SJCRH30 (cell line): ENCODE measurements at regions not wholly inside any gene's neighbourhood (a gene's known extent, or its start where the extent isn't known, plus 50 kb on each side); places are given as distances from the start of the nearest gene placed in this dataset.

Source experiments
- DNase-seq, 2 experiments: peaks; one replicate each; pipeline ENCODE4 v3.0.0-alpha.2; 2015 to 2020
- H3K27ac ChIP-seq: fragments of 250-450 bp; sonication (Bioruptor Pico); 2 replicates; pipeline ENCODE4 v1.5.1; 2020; ENCODE audit warnings: mild to moderate bottlenecking, moderate library complexity
- H3K27me3 ChIP-seq: fragments of 250-450 bp; sonication (Bioruptor Pico); 2 replicates; pipeline ENCODE4 v1.5.1; 2020; ENCODE audit warnings: mild to moderate bottlenecking, moderate library complexity
- H3K36me3 ChIP-seq: fragments of 250-450 bp; sonication (Bioruptor Pico); 2 replicates; pipeline ENCODE4 v1.5.1; 2020; ENCODE audit warnings: mild to moderate bottlenecking, moderate library complexity
- H3K4me1 ChIP-seq: fragments of 250-450 bp; sonication (Bioruptor Pico); 2 replicates; pipeline ENCODE4 v1.5.1; 2020; ENCODE audit warnings: mild to moderate bottlenecking, moderate library complexity
- H3K4me3 ChIP-seq: fragments of 250-450 bp; sonication (Bioruptor Pico); 2 replicates; pipeline ENCODE4 v1.5.1; 2020; ENCODE audit warnings: mild to moderate bottlenecking, moderate library complexity
- H3K9me3 ChIP-seq: fragments of 250-450 bp; sonication (Bioruptor Pico); replicated peaks from 2 replicates; pipeline ENCODE4 v1.5.1; 2020; ENCODE audit warnings: mild to moderate bottlenecking, moderate library complexity

- Histone ChIP-seq H3K27ac (no peak overlapping the region), H3K36me3 (no peaks in the 10 kb centered on the region), H3K4me3 (no peak overlapping the region), H3K9me3 (no peaks in the 10 kb centered on the region), H3K27me3 (no peaks in the 10 kb centered on the region), H3K4me1 (no peaks in the 10 kb centered on the region)
- no peak for DNase-seq
These were observed 1157.9 kb upstream of the ADGRL3 start for GRCh38 chr4:60042231-60042652.

DNA sequence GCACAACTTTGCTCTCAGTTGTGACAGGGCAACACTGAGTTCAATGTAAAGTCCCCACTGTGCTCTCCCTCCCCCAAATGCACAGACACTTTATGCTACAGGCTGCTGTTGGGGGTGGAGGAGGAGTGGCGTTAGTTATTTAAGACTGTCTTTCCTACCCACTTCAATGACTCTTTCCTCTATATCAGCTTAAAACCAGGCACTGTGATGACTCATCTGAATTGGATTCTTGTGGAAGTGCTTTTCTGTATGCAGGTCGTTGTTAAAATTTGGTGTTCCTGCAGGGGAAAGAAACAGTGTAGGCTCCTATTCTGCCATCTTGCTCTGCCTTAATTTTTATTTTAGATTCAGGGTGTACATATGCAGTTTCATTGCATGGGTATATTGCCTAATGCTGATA is 1157.2 kb upstream of the ADGRL3 start:
- no peak overlapping the region for H3K4me3 ChIP-seq

GRCh38 chr4:60078984-60079383 is 1121.1 kb upstream of the ADGRL3 start:
- no peak overlapping the region for H3K4me3 ChIP-seq
- H3K9me3 ChIP-seq, result no peaks in the 10 kb centered on the region
- H3K36me3 ChIP-seq, result no peaks in the 10 kb centered on the region
- DNase-seq, result no peak
- no peaks in the 10 kb centered on the region for H3K4me1 ChIP-seq
- H3K27me3 ChIP-seq, result no peaks in the 10 kb centered on the region
- H3K27ac ChIP-seq, result no peak overlapping the region

More for the DNA sequence above, 1157.2 kb upstream of the ADGRL3 start:
- Histone ChIP-seq H3K27ac (no peak overlapping the region), H3K4me1 (no peaks in the 10 kb centered on the region), H3K9me3 (no peaks in the 10 kb centered on the region), H3K36me3 (no peaks in the 10 kb centered on the region), H3K27me3 (no peaks in the 10 kb centered on the region)
- DNase-seq, result peak in 1 of 2 experiments; percentile 7

- Histone ChIP-seq H3K27me3 (no peaks in the 10 kb centered on the region), H3K36me3 (no peaks in the 10 kb centered on the region), H3K27ac (no peak overlapping the region), H3K9me3 (no peaks in the 10 kb centered on the region), H3K4me3 (no peak overlapping the region), H3K4me1 (no peaks in the 10 kb centered on the region)
- DNase-seq, result no peak
These were observed 1118.3 kb upstream of the ADGRL3 start for GRCh38 chr4:60081839-60082238.

- no peaks in the 10 kb centered on the region for H3K27me3 ChIP-seq
- H3K4me1 ChIP-seq, result no peaks in the 10 kb centered on the region
- H3K36me3 ChIP-seq, result no peaks in the 10 kb centered on the region
- H3K9me3 ChIP-seq, result no peaks in the 10 kb centered on the region
- no peak overlapping the region for H3K27ac ChIP-seq
- H3K4me3 ChIP-seq, result no peak overlapping the region
- DNase-seq, result no peak
These were observed 1111.2 kb upstream of the ADGRL3 start for GRCh38 chr4:60088807-60089486.

DNA sequence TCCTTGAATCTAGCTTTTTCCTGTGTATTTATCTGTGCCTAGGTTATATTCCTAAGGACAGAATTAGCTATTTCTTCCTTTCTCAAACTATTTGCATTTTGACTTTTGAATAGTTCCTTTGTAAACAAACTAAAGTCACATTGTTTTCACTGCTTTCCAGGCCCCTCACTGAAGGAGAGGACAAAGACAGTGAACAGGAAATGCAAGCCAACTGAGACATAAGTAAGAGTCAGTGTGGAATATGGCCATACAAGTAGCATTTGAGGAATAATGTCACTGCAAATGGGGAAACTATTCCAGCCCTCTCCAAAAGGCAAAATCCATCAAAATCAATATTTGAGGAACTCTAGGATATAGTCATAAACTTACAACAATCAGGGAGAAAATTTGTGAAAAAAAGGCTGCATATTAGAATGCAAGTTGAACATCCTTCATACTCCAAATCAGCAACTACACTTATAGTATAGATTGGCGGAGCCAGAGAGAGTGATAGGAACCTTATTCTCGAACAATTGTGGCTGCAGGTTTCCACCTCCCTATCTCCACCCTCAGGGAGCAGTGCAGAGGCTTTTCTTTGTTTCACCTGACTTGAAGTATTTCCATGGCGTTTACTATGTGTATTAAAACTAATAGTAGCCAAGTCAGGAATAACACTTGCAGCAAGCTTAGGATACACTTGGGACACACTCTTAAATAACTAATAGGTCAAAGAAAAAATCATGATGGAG is 1110.4 kb upstream of the ADGRL3 start:
- Histone ChIP-seq H3K9me3 (no peaks in the 10 kb centered on the region), H3K27me3 (no peaks in the 10 kb centered on the region), H3K27ac (no peak overlapping the region), H3K4me3 (no peak overlapping the region), H3K4me1 (no peaks in the 10 kb centered on the region), H3K36me3 (no peaks in the 10 kb centered on the region)
- no peak for DNase-seq

DNA sequence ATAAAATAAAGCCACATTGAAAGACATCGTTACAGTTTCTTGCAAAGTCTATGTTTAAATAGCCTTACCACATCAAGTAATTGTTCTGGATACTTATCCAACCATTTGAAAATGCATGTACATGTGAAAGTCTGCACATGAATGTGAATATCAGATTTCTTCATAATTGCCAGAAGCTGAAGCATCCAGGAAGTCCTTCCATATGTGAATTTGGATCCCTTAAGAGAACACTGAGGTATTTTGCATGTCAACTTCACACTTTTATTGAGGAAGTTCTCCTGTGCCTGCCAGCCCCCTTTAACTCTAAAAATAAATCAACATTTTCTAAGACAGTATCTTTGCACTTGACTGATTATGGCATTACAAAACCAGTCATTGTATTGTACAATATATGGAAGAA is 1103.5 kb upstream of the ADGRL3 start:
- H3K27ac ChIP-seq, result no peak overlapping the region
- no peaks in the 10 kb centered on the region; the same call in 1 of the 2 replicates for H3K9me3 ChIP-seq
- DNase-seq, result no peak
- H3K36me3 ChIP-seq, result no peaks in the 10 kb centered on the region
- H3K4me1 ChIP-seq, result no peaks in the 10 kb centered on the region
- no peaks in the 10 kb centered on the region for H3K27me3 ChIP-seq
- no peak overlapping the region for H3K4me3 ChIP-seq

DNA sequence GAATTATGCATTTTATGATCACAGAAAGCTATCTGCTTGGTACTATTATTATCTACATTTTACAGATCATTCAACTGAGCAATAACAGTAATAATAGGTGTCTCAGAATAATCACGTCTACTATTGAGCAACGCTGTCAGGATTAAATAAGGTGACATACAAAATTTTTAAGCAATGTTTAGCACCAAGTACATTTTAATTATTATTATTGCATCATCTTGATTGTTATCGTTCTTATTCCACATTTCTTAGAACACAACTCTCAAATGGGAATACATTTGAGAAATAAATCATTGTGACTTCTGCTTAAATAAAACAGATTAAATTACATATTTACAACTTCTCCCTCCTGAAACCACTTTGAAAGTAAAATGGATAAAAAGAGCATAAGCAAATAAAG is 1083.5 kb upstream of the ADGRL3 start:
- Histone ChIP-seq H3K36me3 (no peaks in the 10 kb centered on the region), H3K9me3 (no peaks in the 10 kb centered on the region), H3K4me1 (no peaks in the 10 kb centered on the region), H3K4me3 (no peak overlapping the region), H3K27ac (no peak overlapping the region), H3K27me3 (no peaks in the 10 kb centered on the region)
- no peak for DNase-seq

GRCh38 chr4:60117726-60118323 is 1082.3 kb upstream of the ADGRL3 start:
- Histone ChIP-seq H3K4me3 (no peak overlapping the region), H3K27ac (no peak overlapping the region), H3K27me3 (no peaks in the 10 kb centered on the region), H3K36me3 (no peaks in the 10 kb centered on the region), H3K4me1 (no peaks in the 10 kb centered on the region), H3K9me3 (no peaks in the 10 kb centered on the region)
- DNase-seq, result no peak

DNA sequence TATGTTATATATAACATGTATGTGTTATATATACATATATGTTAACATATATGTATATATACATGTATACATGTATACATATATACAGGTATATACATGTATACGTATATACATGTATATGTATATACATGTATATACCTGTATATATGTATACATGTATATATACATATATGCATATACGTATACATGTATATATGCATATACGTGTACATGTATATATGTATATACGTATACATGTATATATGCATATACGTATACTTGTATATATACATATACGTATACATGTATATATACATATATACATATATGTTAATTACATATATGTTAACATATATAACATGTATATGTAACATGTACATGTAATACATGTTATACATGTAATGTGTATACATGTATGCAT is 1077.3 kb upstream of the ADGRL3 start:
- Histone ChIP-seq H3K4me3 (no peak overlapping the region), H3K27me3 (no peaks in the 10 kb centered on the region), H3K4me1 (no peaks in the 10 kb centered on the region), H3K9me3 (no peaks in the 10 kb centered on the region), H3K27ac (no peak overlapping the region), H3K36me3 (no peaks in the 10 kb centered on the region)
- no peak for DNase-seq

DNA sequence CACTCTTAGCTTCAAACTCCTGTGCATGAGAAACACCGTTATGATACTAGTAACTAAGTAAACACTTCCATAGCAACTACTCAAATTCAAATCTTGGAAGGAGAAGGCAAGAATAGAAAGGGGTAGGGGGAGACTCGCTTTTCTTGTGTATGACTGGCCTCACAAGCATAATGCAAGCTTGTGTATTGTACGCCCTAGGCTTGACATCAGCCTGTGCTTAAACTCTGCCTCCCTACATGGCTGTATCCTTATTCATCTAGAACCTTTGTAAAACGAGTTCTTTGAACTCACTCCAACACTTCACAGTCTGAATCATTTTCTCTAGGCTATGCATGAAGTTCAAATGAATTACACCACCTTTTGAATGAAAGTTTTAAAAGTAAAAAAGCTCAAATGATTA is 1071.2 kb upstream of the ADGRL3 start:
- Histone ChIP-seq H3K4me1 (no peaks in the 10 kb centered on the region), H3K4me3 (no peak overlapping the region), H3K9me3 (no peaks in the 10 kb centered on the region), H3K27ac (no peak overlapping the region), H3K27me3 (no peaks in the 10 kb centered on the region), H3K36me3 (no peaks in the 10 kb centered on the region)
- no peak for DNase-seq

GRCh38 chr4:60129740-60130139 is 1070.4 kb upstream of the ADGRL3 start:
- H3K4me3 ChIP-seq, result no peak overlapping the region
- H3K9me3 ChIP-seq, result no peaks in the 10 kb centered on the region
- DNase-seq, result no peak
- H3K36me3 ChIP-seq, result no peaks in the 10 kb centered on the region
- no peaks in the 10 kb centered on the region for H3K4me1 ChIP-seq
- no peaks in the 10 kb centered on the region for H3K27me3 ChIP-seq
- H3K27ac ChIP-seq, result no peak overlapping the region

DNA sequence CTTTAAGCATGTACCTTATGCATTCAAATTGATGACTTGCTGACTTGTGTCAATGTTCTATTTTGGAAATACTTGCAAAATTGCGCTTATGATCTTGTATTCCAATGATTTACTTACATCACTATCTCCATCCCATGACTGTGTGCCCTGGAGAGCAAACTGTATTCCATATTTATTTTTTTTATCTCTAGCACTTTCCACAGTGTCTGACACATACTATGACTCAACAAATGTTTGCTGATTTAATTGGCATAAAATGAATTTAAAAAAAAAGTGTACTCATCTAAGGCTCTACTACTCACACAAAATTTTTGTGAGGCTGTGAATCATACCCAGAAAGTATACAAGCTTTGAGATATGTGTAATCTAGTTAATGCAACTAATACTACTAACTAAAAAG is 1066.8 kb upstream of the ADGRL3 start:
- no peak overlapping the region for H3K4me3 ChIP-seq
- no peaks in the 10 kb centered on the region for H3K27me3 ChIP-seq
- no peak overlapping the region for H3K27ac ChIP-seq
- H3K4me1 ChIP-seq, result no peaks in the 10 kb centered on the region
- DNase-seq, result no peak
- no peaks in the 10 kb centered on the region for H3K9me3 ChIP-seq
- H3K36me3 ChIP-seq, result no peaks in the 10 kb centered on the region

- no peaks in the 10 kb centered on the region for H3K4me1 ChIP-seq
- H3K27me3 ChIP-seq, result no peaks in the 10 kb centered on the region
- H3K36me3 ChIP-seq, result no peaks in the 10 kb centered on the region
- H3K9me3 ChIP-seq, result no peaks in the 10 kb centered on the region
- H3K4me3 ChIP-seq, result no peak overlapping the region
- H3K27ac ChIP-seq, result no peak overlapping the region
- no peak for DNase-seq
These were observed 1066.0 kb upstream of the ADGRL3 start for GRCh38 chr4:60134099-60134498.

GRCh38 chr4:60155088-60155487 is 1045.0 kb upstream of the ADGRL3 start:
- DNase-seq, result no peak
- Histone ChIP-seq H3K27ac (no peak overlapping the region), H3K4me3 (no peak overlapping the region), H3K9me3 (no peaks in the 10 kb centered on the region), H3K27me3 (no peaks in the 10 kb centered on the region), H3K4me1 (no peaks in the 10 kb centered on the region), H3K36me3 (no peaks in the 10 kb centered on the region)
